GM23338 (cell line): ENCODE measurements at regions not wholly inside any gene's neighbourhood (a gene's known extent, or its start where the extent isn't known, plus 50 kb on each side); places are given as distances from the start of the nearest gene placed in this dataset.

ENCODE experiments used
- ATAC-seq: fragments of 200-7000 bp; cut with Tn5 transposase; 3 replicates; pipeline ENCODE4 v1.9.1; 2020
- DNase-seq: peaks from one replicate; pipeline ENCODE4 v3.0.0-alpha.2; 2015; ENCODE audit warnings: low spot score
- H2AFZ ChIP-seq: fragments of 200-600 bp; sonication (generic); 2 replicates; pipeline ENCODE4 v1.8.0; 2016; ENCODE audit warnings: antibody characterized with exemption, mild to moderate bottlenecking, moderate library complexity
- H3F3A ChIP-seq: fragments of 200-600 bp; sonication (generic); replicated peaks from 2 replicates; pipeline ENCODE4 v1.8.0; 2017; ENCODE audit warnings: antibody characterized with exemption, mixed run types, low read depth
- H3K27ac ChIP-seq: fragments of 200-600 bp; sonication (generic); 2 replicates; pipeline ENCODE4 v1.6.1; 2016; ENCODE audit warnings: low read depth
- H3K27me3 ChIP-seq: fragments of 200-600 bp; sonication (generic); 2 replicates; pipeline ENCODE4 v1.8.0; 2016; ENCODE audit warnings: mild to moderate bottlenecking, mixed run types, moderate library complexity; ENCODE audit not compliant: insufficient read depth
- H3K36me3 ChIP-seq: fragments of 200-600 bp; sonication (generic); 2 replicates; pipeline ENCODE4 v1.8.0; 2016; ENCODE audit warnings: mild to moderate bottlenecking; ENCODE audit not compliant: insufficient read depth
- H3K4me1 ChIP-seq: fragments of 200-600 bp; sonication (generic); 2 replicates; pipeline ENCODE4 v1.8.0; 2016; ENCODE audit warnings: mild to moderate bottlenecking, moderate library complexity; ENCODE audit not compliant: insufficient read depth
- H3K4me2 ChIP-seq: fragments of 200-600 bp; sonication (generic); 2 replicates; pipeline ENCODE4 v1.7.1; 2017; ENCODE audit warnings: mixed run types
- H3K4me3 ChIP-seq: fragments of 200-600 bp; sonication (generic); 2 replicates; pipeline ENCODE4 v1.6.1; 2016; ENCODE audit warnings: mixed run types
- H3K79me2 ChIP-seq: fragments of 200-600 bp; sonication (generic); replicated peaks from 2 replicates; pipeline ENCODE4 v1.8.0; 2017; ENCODE audit warnings: mild to moderate bottlenecking; ENCODE audit not compliant: insufficient read depth
- H3K9me2 ChIP-seq: fragments of 200-600 bp; sonication (generic); 2 replicates; pipeline ENCODE4 v1.8.0; 2017; ENCODE audit not compliant: insufficient read depth
- H4K20me1 ChIP-seq: fragments of 200-600 bp; sonication (generic); replicated peaks from 2 replicates; pipeline ENCODE4 v1.8.0; 2017; ENCODE audit warnings: mild to moderate bottlenecking; ENCODE audit not compliant: insufficient read depth
- H3K27ac Mint-ChIP-seq: 2 replicates; pipeline ENCODE4 v1.8.0; 2020; ENCODE audit warnings: inconsistent platforms, mild to moderate bottlenecking, moderate library complexity, mixed read lengths
- H3K27me3 Mint-ChIP-seq: 3 replicates; pipeline ENCODE4 v1.8.0; 2022; ENCODE audit warnings: low read depth, mild to moderate bottlenecking, moderate library complexity, mixed read lengths, inconsistent platforms; ENCODE audit not compliant: insufficient read depth, poor library complexity
- H3K36me3 Mint-ChIP-seq: 3 replicates; pipeline ENCODE4 v1.8.0; 2021; ENCODE audit warnings: low read depth, mild to moderate bottlenecking, inconsistent platforms, moderate library complexity, mixed read lengths
- H3K4me1 Mint-ChIP-seq: 3 replicates; pipeline ENCODE4 v1.8.0; 2020; ENCODE audit warnings: mild to moderate bottlenecking, inconsistent platforms, mixed read lengths
- H3K4me3 Mint-ChIP-seq: 3 replicates; pipeline ENCODE4 v1.8.0; 2021; ENCODE audit warnings: moderate library complexity, mild to moderate bottlenecking, inconsistent platforms, mixed read lengths
- H3K9me3 Mint-ChIP-seq: 3 replicates; pipeline ENCODE4 v1.8.0; 2020; ENCODE audit warnings: moderate library complexity, mild to moderate bottlenecking, inconsistent platforms, mixed read lengths
- CREB1 ChIP-seq: fragments of 250-450 bp; sonication (Bioruptor Pico); IDR thresholded peaks from 2 replicates; pipeline ENCODE4 v1.5.0; 2020; ENCODE audit warnings: low read depth, mild to moderate bottlenecking, moderate library complexity
- CTCF ChIP-seq, 2 experiments: fragments of 200-600 bp in 1 of 2; sonication (generic) in 1 of 2; conservative IDR thresholded peaks; 2 replicates each; pipeline versions ENCODE4 v1.5.1 to v1.6.1; 2016 to 2017; ENCODE audit warnings: antibody characterized with exemption in 2 of 2, low read depth in 2 of 2, mild to moderate bottlenecking in 2 of 2, moderate library complexity in 1 of 2
- ETS1 ChIP-seq: IDR thresholded peaks from 2 replicates; pipeline ENCODE4 v1.6.1; 2016; ENCODE audit warnings: antibody characterized with exemption
- EZH2 ChIP-seq: fragments of 200-600 bp; sonication (generic); IDR thresholded peaks from one replicate; pipeline ENCODE4 v1.8.0; 2017; ENCODE audit warnings: antibody characterized with exemption, mild to moderate bottlenecking, low read depth; ENCODE audit not compliant: unreplicated experiment
- EZH2phosphoT487 ChIP-seq: fragments of 200-600 bp; sonication (generic); IDR thresholded peaks from one replicate; pipeline ENCODE4 v1.8.1; 2018; ENCODE audit warnings: antibody characterized with exemption; ENCODE audit not compliant: unreplicated experiment
- JUNB ChIP-seq: IDR thresholded peaks from one replicate; pipeline ENCODE4 v1.6.1; 2016; ENCODE audit warnings: antibody characterized with exemption; ENCODE audit not compliant: unreplicated experiment
- NANOG ChIP-seq: IDR thresholded peaks from 2 replicates; pipeline ENCODE4 v1.6.1; 2016; ENCODE audit warnings: antibody characterized with exemption, borderline replicate concordance
- POLR2AphosphoS5 ChIP-seq: IDR thresholded peaks from 2 replicates; pipeline ENCODE4 v1.6.1; 2016; ENCODE audit warnings: antibody characterized with exemption, low read depth
- REST ChIP-seq: IDR thresholded peaks from one replicate; pipeline ENCODE4 v1.6.1; 2018; ENCODE audit warnings: antibody characterized with exemption; ENCODE audit not compliant: unreplicated experiment
- STAT1 ChIP-seq: IDR thresholded peaks from one replicate; pipeline ENCODE4 v1.6.1; 2016; ENCODE audit warnings: antibody characterized with exemption; ENCODE audit not compliant: unreplicated experiment
- ZNF114 ChIP-seq: fragments of 250-450 bp; sonication (Bioruptor Pico); IDR thresholded peaks from 2 replicates; pipeline ENCODE4 v1.5.0; 2020; ENCODE audit warnings: mild to moderate bottlenecking, moderate library complexity
- ZNF331 ChIP-seq: fragments of 250-450 bp; sonication (Bioruptor Pico); IDR thresholded peaks from 2 replicates; pipeline ENCODE4 v1.5.0; 2020; ENCODE audit warnings: low read depth, mild to moderate bottlenecking, moderate library complexity

GRCh38 chr7:442457-442856 lies 77.2 kb downstream of the PDGFA start (continued):
- no peak for TF ChIP-seq NANOG
- no peak for TF ChIP-seq CTCF (conservative IDR thresholded peaks at IDR 0.05; ENCODE audit: low read depth in 2 of 2)

GRCh38 chr7:443279-443833 lies 76.3 kb downstream of the PDGFA start:
- no peaks in the 10 kb centered on the region for H3K27me3 ChIP-seq
- no peak overlapping the region for H3K27ac ChIP-seq
- no peaks in the 10 kb centered on the region for H3K9me2 ChIP-seq
- TF ChIP-seq ZNF331 (CRISPR knock-in tag) (no peak), CREB1 (CRISPR knock-in tag) (no peak), ETS1 (no peak), ZNF114 (CRISPR knock-in tag) (no peak), CTCF (conservative IDR thresholded peaks at IDR 0.05; ENCODE audit: low read depth in 2 of 2) (no peak), EZH2phosphoT487 (no peak), POLR2AphosphoS5 (no peak), NANOG (no peak), JUNB (no peak), EZH2 (no peak), STAT1 (no peak), REST (no peak)
- Mint-ChIP-seq H3K4me1 (no peaks in the 10 kb centered on the region), H3K36me3 (no peaks in the 10 kb centered on the region), H3K9me3 (peaks cover 11% of the 10 kb centered on the region; the same call in 2 of the 3 replicates), H3K4me3 (no peak overlapping the region), H3K27me3 (peaks cover 9% of the 10 kb centered on the region), H3K27ac (no peak overlapping the region)
- no peaks in the 10 kb centered on the region for H3K79me2 ChIP-seq
- no peaks in the 10 kb centered on the region for H3F3A ChIP-seq
- no peaks in the 10 kb centered on the region for H3K36me3 ChIP-seq
- no peaks in the 10 kb centered on the region for H4K20me1 ChIP-seq
- no peak overlapping the region for H3K4me3 ChIP-seq
- no peaks in the 10 kb centered on the region for H3K4me1 ChIP-seq
- H3K4me2 ChIP-seq: no peak overlapping the region
- no peak overlapping the region for H2AFZ ChIP-seq
- DNase-seq (no peak), ATAC-seq (no peak)
